HG02840 (cell line): ENCODE measurements at regions not wholly inside any gene's neighbourhood (a gene's known extent, or its start where the extent isn't known, plus 50 kb on each side); places are given as distances from the start of the nearest gene placed in this dataset.

Experiments
- ATAC-seq: cut with Tn5 transposase; IDR thresholded peaks from one replicate; pipeline ENCODE4 v1.9.1; 2021; ENCODE audit warnings: mild to moderate bottlenecking, moderate library complexity, moderate number of reproducible peaks; ENCODE audit not compliant: unreplicated experiment, low FRiP score

GRCh38 chr13:31050486-31051400 lies 111.0 kb downstream of the HSPH1 start:
- ATAC-seq: no peak

- ATAC-seq: no peak
Observed at GRCh38 chr13:31049833-31050232, 111.9 kb downstream of the HSPH1 start.

- ATAC-seq: no peak
Observed at GRCh38 chr13:31049083-31049482, 112.6 kb downstream of the HSPH1 start.

- no peak for ATAC-seq
Observed at GRCh38 chr13:31048521-31048920, 113.2 kb downstream of the HSPH1 start.

- ATAC-seq: no peak
Observed at GRCh38 chr13:31046711-31047279, 114.3 kb downstream of the TEX26 start.

- ATAC-seq: no peak
Observed at GRCh38 chr13:31045286-31046081, 113.0 kb downstream of the TEX26 start.

GRCh38 chr13:31044364-31045285 lies 112.2 kb downstream of the TEX26 start:
- peak; percentile 86 for ATAC-seq

- peak; percentile 9 for ATAC-seq
Observed at GRCh38 chr13:31043957-31044356, 111.5 kb downstream of the TEX26 start.

- ATAC-seq: no peak
Observed at GRCh38 chr13:31042481-31043165, 110.2 kb downstream of the TEX26 start.

- ATAC-seq: no peak
Observed at GRCh38 chr13:31042049-31042448, 109.6 kb downstream of the TEX26 start.

GRCh38 chr13:31038834-31039552 lies 106.5 kb downstream of the TEX26 start:
- peak; percentile 71 for ATAC-seq

- no peak for ATAC-seq
Observed at GRCh38 chr13:31037874-31038500, 105.5 kb downstream of the TEX26 start.

GRCh38 chr13:31036731-31037695 lies 104.6 kb downstream of the TEX26 start:
- ATAC-seq: no peak

- ATAC-seq: no peak
Observed at GRCh38 chr13:31035185-31035965, 102.9 kb downstream of the TEX26 start.

GRCh38 chr13:31032528-31033113 lies 100.2 kb downstream of the TEX26 start:
- no peak for ATAC-seq

GRCh38 chr13:31031482-31031881 lies 99.0 kb downstream of the TEX26 start:
- ATAC-seq: no peak
